ENCODE measurements at regions not wholly inside any gene's neighbourhood (a gene's known extent, or its start where the extent isn't known, plus 50 kb on each side); places are given as distances from the start of the nearest gene placed in this dataset.

DNA sequence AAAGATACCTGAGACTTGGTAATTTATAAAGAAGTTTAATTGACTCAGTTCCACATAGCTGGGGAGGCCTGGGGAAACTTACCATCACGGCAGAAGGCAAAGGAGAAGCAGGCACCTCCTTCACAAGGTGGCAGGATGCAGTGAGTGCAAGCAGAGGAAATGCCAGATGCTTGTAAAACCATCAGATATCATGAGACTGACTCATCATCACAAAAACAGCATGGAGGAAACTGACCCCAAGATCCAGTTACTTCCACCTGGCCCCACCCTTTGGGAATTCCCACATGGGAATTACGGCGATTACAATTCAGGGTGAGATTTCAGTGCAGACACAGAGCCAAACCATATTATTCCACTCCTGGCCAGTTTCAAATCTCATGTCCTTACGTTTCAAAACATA is 514.7 kb upstream of the SPANXN1 start:
- TF ChIP-seq EZH2 (IDR thresholded peaks at IDR 0.05; ENCODE audit: borderline replicate concordance, low read length) (no peak), CTCF (IDR thresholded peaks at IDR 0.05; ENCODE audit: low read length) (no peak)
